B cell (primary cell): ENCODE measurements at regions not wholly inside any gene's neighbourhood (a gene's known extent, or its start where the extent isn't known, plus 50 kb on each side); places are given as distances from the start of the nearest gene placed in this dataset.

Experiments
- ATAC-seq: fragments of 200-7000 bp; cut with Tn5 transposase; one replicate; pipeline ENCODE4 v1.10.0; 2021; ENCODE audit warnings: low read depth, mild to moderate bottlenecking, moderate number of reproducible peaks, moderate library complexity
- CTCF ChIA-PET: fragments of 350-600 bp; sonication (Branson Sonifier 250); formaldehyde crosslinking; loops from one replicate; lab custom pipeline; 2021; ENCODE audit warnings: antibody characterized with exemption, inconsistent platforms; lab: Charles Lee
- POLR2A ChIA-PET: fragments of 350-600 bp; sonication (Branson Sonifier 250); formaldehyde crosslinking; loops from one replicate; lab custom pipeline; 2021; ENCODE audit warnings: antibody characterized with exemption; lab: Charles Lee
- DNase-seq: peaks from one replicate; pipeline ENCODE4 v3.0.0; 2013
- H2AFZ ChIP-seq: 2 replicates; pipeline ENCODE4 v1.6.1; 2012; ENCODE audit warnings: mild to moderate bottlenecking, low read depth, low read length; ENCODE audit not compliant: insufficient read depth, poor library complexity, severe bottlenecking
- H3K27ac ChIP-seq, 2 donors: 1 replicate in 1 of 2; 2 replicates in 1 of 2; pipeline ENCODE4 v1.5.1; 2012 to 2013; ENCODE audit warnings: low read length in 2 of 2, mild to moderate bottlenecking in 2 of 2, moderate library complexity in 1 of 2
- H3K27me3 ChIP-seq, 4 experiments: fragments of 200-600 bp in 1 of 4; sonication (generic) in 1 of 4; replicated peaks in 1 of 4; 1 replicate in 2 of 4; 2 replicates in 2 of 4; pipeline versions ENCODE4 v1.6.1 to v1.7.0; 2013 to 2016; ENCODE audit warnings: low read length in 3 of 4, mild to moderate bottlenecking in 2 of 4, mixed read lengths in 1 of 4, moderate library complexity in 1 of 4; ENCODE audit not compliant: insufficient read depth in 4 of 4, control insufficient read depth in 3 of 4; ENCODE audit errors: control extremely low read depth in 1 of 4
- H3K36me3 ChIP-seq, 2 experiments: replicated peaks in 1 of 2; 1 replicate in 1 of 2; 2 replicates in 1 of 2; pipeline versions ENCODE4 v1.6.1 to v1.7.1; 2013; ENCODE audit warnings: low read length in 1 of 2; ENCODE audit not compliant: insufficient read depth in 2 of 2, control insufficient read depth in 1 of 2; ENCODE audit errors: control extremely low read depth in 1 of 2, extremely low read depth in 1 of 2
- H3K4me1 ChIP-seq, 2 donors: fragments of 200-600 bp in 1 of 2; sonication (generic) in 1 of 2; 1 replicate in 1 of 2; 2 replicates in 1 of 2; pipeline versions ENCODE4 v1.5.1 to v1.6.1; 2013 to 2017; ENCODE audit warnings: low read length in 2 of 2; ENCODE audit not compliant: control insufficient read depth in 2 of 2, insufficient read depth in 2 of 2
- H3K4me2 ChIP-seq: replicated peaks from 2 replicates; pipeline ENCODE3; 2012; ENCODE audit warnings: mild to moderate bottlenecking, low read depth, low read length; ENCODE audit not compliant: poor library complexity, severe bottlenecking
- H3K4me3 ChIP-seq, 5 experiments: fragments of 200-600 bp in 1 of 5; sonication (generic) in 1 of 5; 1 replicate in 3 of 5; 2 replicates in 2 of 5; pipeline versions ENCODE4 v1.5.1 to v1.7.0; 2011 to 2016; ENCODE audit warnings: low read length in 4 of 5, mild to moderate bottlenecking in 4 of 5, low read depth in 2 of 5, control low read depth in 1 of 5, moderate library complexity in 1 of 5; ENCODE audit not compliant: insufficient read depth in 1 of 5; ENCODE audit errors: control extremely low read depth in 1 of 5, extremely low read depth in 1 of 5
- H3K79me2 ChIP-seq: fragments of 200-600 bp; sonication (generic); one replicate; pipeline ENCODE4 v1.6.0; 2016; ENCODE audit warnings: low read length; ENCODE audit not compliant: control insufficient read depth, insufficient read depth
- H3K9ac ChIP-seq: fragments of 200-600 bp; sonication (generic); 2 replicates; pipeline ENCODE4 v1.6.1; 2017; ENCODE audit warnings: mild to moderate bottlenecking, low read length, moderate library complexity
- H3K9me3 ChIP-seq, 3 donors: one replicate each; pipeline versions ENCODE4 v1.6.1 to v1.7.1; 2013; ENCODE audit warnings: low read length in 2 of 3; ENCODE audit not compliant: control insufficient read depth in 2 of 3, insufficient read depth in 1 of 3; ENCODE audit errors: control extremely low read depth in 1 of 3
- H4K20me1 ChIP-seq: 2 replicates; pipeline ENCODE4 v1.6.0; 2012; ENCODE audit warnings: mild to moderate bottlenecking, low read length; ENCODE audit not compliant: insufficient read depth, control insufficient read depth, poor library complexity, severe bottlenecking
- H3K27ac Mint-ChIP-seq: one replicate; pipeline ENCODE4 v1.8.0; 2021; ENCODE audit warnings: mixed read lengths
- H3K27me3 Mint-ChIP-seq: one replicate; pipeline ENCODE4 v1.8.0; 2021; ENCODE audit warnings: mixed read lengths
- H3K4me1 Mint-ChIP-seq: one replicate; pipeline ENCODE4 v1.8.0; 2021; ENCODE audit warnings: mixed read lengths
- H3K4me3 Mint-ChIP-seq: one replicate; pipeline ENCODE4 v1.8.0; 2021; ENCODE audit warnings: mixed read lengths
- H3K9me3 Mint-ChIP-seq: one replicate; pipeline ENCODE4 v1.8.0; 2022; ENCODE audit warnings: mixed read lengths; ENCODE audit not compliant: insufficient read depth
- CTCF ChIP-seq: fragments of 200-600 bp; IDR thresholded peaks from one replicate; pipeline ENCODE4 v1.8.0; 2022; ENCODE audit warnings: antibody characterized with exemption, mild to moderate bottlenecking
- EZH2 ChIP-seq: IDR thresholded peaks from 2 replicates; pipeline ENCODE4 v1.6.1; 2012; ENCODE audit warnings: borderline replicate concordance, low read depth, mild to moderate bottlenecking, moderate library complexity, low read length; ENCODE audit not compliant: insufficient read depth, poor library complexity, severe bottlenecking
- WGBS: methylation state at CpG from one replicate; pipeline ENCODE4 v1.1.5; 2013; ENCODE audit warnings: missing lambda C conversion rate; ENCODE audit not compliant: insufficient coverage; 5-methylcytosine and 5-hydroxymethylcytosine counted together
- intact Hi-C: fragments of 100-400 bp; cut with micrococcal nuclease; formaldehyde crosslinking; loops from one replicate; pipeline ENCODE4 v1.10.0; 2022

GRCh38 chr9:8033794-8034193, 234.2 kb upstream of the DMAC1 start:
- Mint-ChIP-seq H3K27me3 (peaks cover 4% of the 10 kb centered on the region), H3K4me1 (peaks cover 9% of the 10 kb centered on the region), H3K9me3 (peaks cover 11% of the 10 kb centered on the region), H3K4me3 (no peak overlapping the region), H3K27ac (no peak overlapping the region)
- 85% methylated on average over 1 of the region's 2 CpGs for WGBS
- H3K9me3 ChIP-seq = peaks cover 0 to 18% (median 10%) of the 10 kb centered on the region in 3 donors
- no peaks in the 10 kb centered on the region for H3K27me3 ChIP-seq
- ATAC-seq = no peak
- no peaks in the 10 kb centered on the region for H3K79me2 ChIP-seq
- no peak overlapping the region for H3K9ac ChIP-seq
- intact Hi-C loops = no loop called here
- H4K20me1 ChIP-seq = no peaks in the 10 kb centered on the region
- H3K36me3 ChIP-seq = no peaks in the 10 kb centered on the region
- H3K27ac ChIP-seq = no peak overlapping the region
- TF ChIP-seq CTCF = no peak
- no peak for TF ChIP-seq EZH2
- no peak overlapping the region for H3K4me3 ChIP-seq
- CTCF ChIA-PET = no interaction called here
- H3K4me2 ChIP-seq = no peak overlapping the region
- no peak for DNase-seq
- POLR2A ChIA-PET = no interaction called here
- no peak overlapping the region for H2AFZ ChIP-seq
- peaks cover 2 to 7% of the 10 kb centered on the region in 2 donors for H3K4me1 ChIP-seq

GRCh38 chr9:8030095-8030494, 230.5 kb upstream of the DMAC1 start:
- ChIA-PET CTCF (no interaction called here), POLR2A (no interaction called here)
- H3K4me1 ChIP-seq = no peaks in the 10 kb centered on the region
- no peak for DNase-seq
- Mint-ChIP-seq H3K27me3 (peaks cover 4% of the 10 kb centered on the region), H3K4me3 (no peak overlapping the region), H3K27ac (no peak overlapping the region), H3K9me3 (no peaks in the 10 kb centered on the region), H3K4me1 (no peaks in the 10 kb centered on the region)
- no peaks in the 10 kb centered on the region for H3K9me3 ChIP-seq
- TF ChIP-seq EZH2 = no peak
- TF ChIP-seq CTCF = no peak
- no peak overlapping the region for H3K9ac ChIP-seq
- H3K4me3 ChIP-seq = no peak overlapping the region
- H3K79me2 ChIP-seq = no peaks in the 10 kb centered on the region
- intact Hi-C loops = no loop called here
- H3K27ac ChIP-seq = no peak overlapping the region
- 92% methylated on average over 3 of the region's 4 CpGs for WGBS
- H2AFZ ChIP-seq = no peak overlapping the region
- no peak overlapping the region for H3K4me2 ChIP-seq
- no peaks in the 10 kb centered on the region for H3K27me3 ChIP-seq
- H4K20me1 ChIP-seq = no peaks in the 10 kb centered on the region
- no peak for ATAC-seq
- H3K36me3 ChIP-seq = no peaks in the 10 kb centered on the region
